GM12872 (cell line): ENCODE measurements at regions not wholly inside any gene's neighbourhood (a gene's known extent, or its start where the extent isn't known, plus 50 kb on each side); places are given as distances from the start of the nearest gene placed in this dataset.

Experiments used
- CTCF ChIP-seq: IDR thresholded peaks from 3 replicates; pipeline ENCODE4 v1.5.1; 2011; ENCODE audit warnings: low read depth, mild to moderate bottlenecking, low read length, moderate library complexity; ENCODE audit not compliant: insufficient read depth

GRCh38 chr6:23969344-23969743 lies 156.7 kb upstream of the NRSN1 start:
- no peak for TF ChIP-seq CTCF

DNA sequence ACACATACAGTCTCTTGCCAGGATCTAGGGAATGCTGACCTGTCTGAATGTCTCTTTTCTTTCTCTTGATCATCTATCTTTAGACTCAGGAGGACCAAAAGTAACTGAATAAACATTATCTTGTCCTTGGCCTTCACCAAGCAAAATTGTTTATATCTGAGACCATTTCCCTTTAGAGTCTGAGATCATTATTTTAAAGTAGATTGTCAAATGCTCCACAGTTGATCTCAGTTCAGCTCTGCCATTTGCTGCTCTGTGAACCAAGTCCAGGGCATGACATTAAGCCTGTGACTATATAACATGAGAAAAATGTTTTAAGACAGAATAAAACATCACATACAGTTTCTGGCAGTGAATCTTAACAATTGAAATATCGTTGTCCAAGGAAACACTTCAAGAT lies 148.3 kb upstream of the NRSN1 start:
- TF ChIP-seq CTCF: no peak

- TF ChIP-seq CTCF: no peak
Measured at GRCh38 chr6:23980965-23981364, 145.1 kb upstream of the NRSN1 start.

- TF ChIP-seq CTCF: no peak
Measured at GRCh38 chr6:23981923-23982322, 144.1 kb upstream of the NRSN1 start.

- no peak for TF ChIP-seq CTCF
Measured at GRCh38 chr6:23983735-23984134, 142.3 kb upstream of the NRSN1 start.

DNA sequence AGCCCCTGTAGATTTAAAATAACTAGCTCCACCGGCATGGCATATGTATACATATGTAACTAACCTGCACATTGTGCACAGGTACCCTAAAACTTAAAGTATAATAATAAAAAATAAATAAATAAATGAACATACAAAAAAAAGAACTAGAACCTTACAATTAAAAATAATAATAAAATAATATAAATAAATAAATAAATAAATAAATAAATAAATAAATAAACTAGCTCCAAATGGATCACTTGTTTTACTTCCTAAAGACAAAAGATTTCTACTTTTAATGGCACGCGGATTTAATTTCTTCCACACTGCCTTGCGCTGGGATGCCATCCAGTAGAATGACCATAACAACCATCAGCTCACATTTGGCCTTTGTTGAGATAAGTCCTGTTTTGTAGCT lies 141.0 kb upstream of the NRSN1 start:
- TF ChIP-seq CTCF: no peak

DNA sequence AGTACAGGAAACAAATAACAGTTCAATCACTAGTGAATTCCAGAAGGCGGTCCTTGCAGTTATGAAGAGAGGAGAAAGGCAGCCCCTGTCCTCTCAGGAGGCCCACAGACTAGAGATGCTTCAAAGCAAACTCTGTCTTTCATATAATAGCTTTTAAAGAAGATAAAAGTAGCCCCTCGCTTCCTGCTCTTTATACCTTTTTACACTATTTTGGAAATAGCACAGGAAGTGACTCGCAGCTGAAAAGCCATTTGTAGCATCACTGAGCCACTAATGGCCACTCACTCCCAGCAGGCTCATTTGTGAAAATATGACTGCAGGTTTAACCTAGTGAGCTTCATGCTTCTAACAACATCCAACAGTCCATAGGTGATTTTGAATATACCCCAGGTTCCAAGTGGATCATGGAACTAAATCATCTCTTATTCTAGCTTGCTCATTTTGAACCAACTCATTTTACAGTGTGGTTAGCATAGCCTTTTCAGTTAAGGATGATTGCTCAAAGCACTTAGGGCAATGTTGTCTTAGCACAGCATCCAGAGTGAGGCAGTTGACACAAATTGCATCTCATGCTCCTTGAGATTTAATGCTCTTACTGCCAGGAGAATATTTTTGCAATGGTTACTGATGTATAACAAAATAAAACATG lies 136.0 kb upstream of the NRSN1 start:
- TF ChIP-seq CTCF: no peak
